ENCODE measurements at regions not wholly inside any gene's neighbourhood (a gene's known extent, or its start where the extent isn't known, plus 50 kb on each side); places are given as distances from the start of the nearest gene placed in this dataset.

GRCh38 chr2:239582476-239582875 lies 181.7 kb upstream of the HDAC4 start:
- H3K9ac ChIP-seq (ENCODE audit: insufficient read depth, low read length, poor library complexity, severe bottlenecking): no peak overlapping the region
- DNase-seq: no peak
- no CpG with 5 or more reads among the region's 6 CpGs for WGBS (ENCODE audit: insufficient coverage)
- H3K9me3 Mint-ChIP-seq: peaks cover 0 to 3% (median 0%) of the 10 kb centered on the region in 7 donors
- no peaks in the 10 kb centered on the region for H3K36me3 Mint-ChIP-seq
- no peak overlapping the region for H3K27ac ChIP-seq (ENCODE audit: low read depth in 1 of 2, low read length in 2 of 2)
- no peaks in the 10 kb centered on the region for H3K27me3 ChIP-seq (ENCODE audit: control insufficient read depth in 2 of 2, insufficient read depth in 2 of 2, low read length in 2 of 2)
- H3K4me2 ChIP-seq (replicated peaks; ENCODE audit: extremely low read depth, low read length, poor library complexity, severe bottlenecking): no peak overlapping the region
- intact Hi-C loops (cut with micrococcal nuclease): no loop called here
- H3K4me1 Mint-ChIP-seq: peaks cover 14% of the 10 kb centered on the region
- peaks cover 10 to 19% of the 10 kb centered on the region in 2 donors for H3K4me1 ChIP-seq (ENCODE audit: control insufficient read depth in 1 of 2, insufficient read depth in 2 of 2, low read length in 2 of 2)
- no peaks in the 10 kb centered on the region for H3K36me3 ChIP-seq (replicated peaks in 1 of 2; ENCODE audit: control insufficient read depth in 1 of 2, insufficient read depth in 2 of 2, low read length in 2 of 2)
- H3K27ac Mint-ChIP-seq: no peak overlapping the region
- H3K4me3 ChIP-seq (replicated peaks in 1 of 3; ENCODE audit: low read depth in 2 of 3, low read length in 3 of 3): no peak overlapping the region
- H3K9me3 ChIP-seq (replicated peaks in 1 of 2; ENCODE audit: control insufficient read depth in 1 of 2, insufficient read depth in 1 of 2, low read length in 2 of 2): no peaks in the 10 kb centered on the region
- TF ChIP-seq CTCF (IDR thresholded peaks at IDR 0.05): no peak
- no peaks in the 10 kb centered on the region for H3K79me2 ChIP-seq (ENCODE audit: insufficient read depth, low read length)
- H3K27me3 Mint-ChIP-seq (ENCODE audit: low read depth in 3 of 3): peaks cover 4 to 7% (median 5%) of the 10 kb centered on the region in 3 donors
- H2AFZ ChIP-seq (ENCODE audit: insufficient read depth, low read depth, low read length, poor library complexity, severe bottlenecking): no peak overlapping the region
- no peaks in the 10 kb centered on the region for H4K20me1 ChIP-seq (ENCODE audit: insufficient read depth, low read length)
- no peak overlapping the region for H3K4me3 Mint-ChIP-seq

GRCh38 chr2:239581352-239581901 lies 180.6 kb upstream of the HDAC4 start:
- H3K9me3 ChIP-seq (replicated peaks in 1 of 2; ENCODE audit: control insufficient read depth in 1 of 2, insufficient read depth in 1 of 2, low read length in 2 of 2): peaks cover 0 to under 1% of the 10 kb centered on the region in 2 donors

More at GRCh38 chr2:239581352-239581901, 180.6 kb upstream of the HDAC4 start:
- Histone ChIP-seq H2AFZ (ENCODE audit: insufficient read depth, low read depth, low read length, poor library complexity, severe bottlenecking) (no peak overlapping the region), H3K9ac (ENCODE audit: insufficient read depth, low read length, poor library complexity, severe bottlenecking) (no peak overlapping the region), H3K4me3 (replicated peaks in 1 of 3; ENCODE audit: low read depth in 2 of 3, low read length in 3 of 3) (no peak overlapping the region), H3K36me3 (replicated peaks in 1 of 2; ENCODE audit: control insufficient read depth in 1 of 2, insufficient read depth in 2 of 2, low read length in 2 of 2) (no peaks in the 10 kb centered on the region), H3K79me2 (ENCODE audit: insufficient read depth, low read length) (no peaks in the 10 kb centered on the region), H3K4me1 (ENCODE audit: control insufficient read depth in 1 of 2, insufficient read depth in 2 of 2, low read length in 2 of 2) (peaks cover 0 to 10% of the 10 kb centered on the region in 2 donors), H4K20me1 (ENCODE audit: insufficient read depth, low read length) (no peaks in the 10 kb centered on the region), H3K4me2 (replicated peaks; ENCODE audit: extremely low read depth, low read length, poor library complexity, severe bottlenecking) (no peak overlapping the region), H3K27ac (ENCODE audit: low read depth in 1 of 2, low read length in 2 of 2) (no peak overlapping the region), H3K27me3 (ENCODE audit: control insufficient read depth in 2 of 2, insufficient read depth in 2 of 2, low read length in 2 of 2) (no peaks in the 10 kb centered on the region)
- Mint-ChIP-seq H3K27me3 (ENCODE audit: low read depth in 3 of 3) (peaks cover 4 to 9% (median 4%) of the 10 kb centered on the region in 3 donors), H3K4me1 (peaks cover 3% of the 10 kb centered on the region), H3K27ac (no peak overlapping the region), H3K4me3 (no peak overlapping the region), H3K9me3 (peaks cover 0 to 3% (median 0%) of the 10 kb centered on the region in 7 donors), H3K36me3 (no peaks in the 10 kb centered on the region)
- intact Hi-C loops (cut with micrococcal nuclease): no loop called here
- no peak for TF ChIP-seq CTCF (IDR thresholded peaks at IDR 0.05)
- 94% methylated on average over 19 of the region's 21 CpGs for WGBS (ENCODE audit: insufficient coverage)
- no peak for DNase-seq
